ENCODE measurements at regions not wholly inside any gene's neighbourhood (a gene's known extent, or its start where the extent isn't known, plus 50 kb on each side); places are given as distances from the start of the nearest gene placed in this dataset.

- in situ Hi-C loops (cut with MboI; ENCODE audit: low pct_unique_long_range_greater_than_20kb, low sequenced_read_pairs, unreplicated experiment), result no loop called here
- no peak for TF ChIP-seq CTCF (IDR thresholded peaks at IDR 0.05; ENCODE audit: extremely low read depth, insufficient read depth, missing control alignments)
- DNase-seq (ENCODE audit: low spot score), result no peak
These were observed 828.2 kb upstream of the FOXG1 start for GRCh38 chr14:27938392-27938791.

- in situ Hi-C loops (cut with MboI; ENCODE audit: low pct_unique_long_range_greater_than_20kb, low sequenced_read_pairs, unreplicated experiment), result no loop called here
- TF ChIP-seq CTCF (IDR thresholded peaks at IDR 0.05; ENCODE audit: extremely low read depth, insufficient read depth, missing control alignments), result no peak
- DNase-seq (ENCODE audit: low spot score), result no peak
These were observed 821.1 kb upstream of the FOXG1 start for GRCh38 chr14:27945512-27945911.

- no peak for TF ChIP-seq CTCF (IDR thresholded peaks at IDR 0.05; ENCODE audit: extremely low read depth, insufficient read depth, missing control alignments)
These were observed 807.8 kb upstream of the FOXG1 start for GRCh38 chr14:27958757-27959156.

GRCh38 chr14:27995691-27996090 lies 770.9 kb upstream of the FOXG1 start:
- no peak for TF ChIP-seq CTCF (IDR thresholded peaks at IDR 0.05; ENCODE audit: extremely low read depth, insufficient read depth, missing control alignments)
- in situ Hi-C loops (cut with MboI; ENCODE audit: low pct_unique_long_range_greater_than_20kb, low sequenced_read_pairs, unreplicated experiment), result no loop called here
- DNase-seq (ENCODE audit: low spot score), result no peak

More at GRCh38 chr14:27958757-27959156, 807.8 kb upstream of the FOXG1 start:
- in situ Hi-C loops (cut with MboI; ENCODE audit: low pct_unique_long_range_greater_than_20kb, low sequenced_read_pairs, unreplicated experiment), result no loop called here
- DNase-seq (ENCODE audit: low spot score), result no peak

- in situ Hi-C loops (cut with MboI; ENCODE audit: low pct_unique_long_range_greater_than_20kb, low sequenced_read_pairs, unreplicated experiment), result no loop called here
- no peak for DNase-seq (ENCODE audit: low spot score)
- no peak for TF ChIP-seq CTCF (IDR thresholded peaks at IDR 0.05; ENCODE audit: extremely low read depth, insufficient read depth, missing control alignments)
These were observed 765.6 kb upstream of the FOXG1 start for GRCh38 chr14:28001002-28001401.

GRCh38 chr14:28012629-28013415 lies 753.8 kb upstream of the FOXG1 start:
- TF ChIP-seq CTCF (IDR thresholded peaks at IDR 0.05; ENCODE audit: extremely low read depth, insufficient read depth, missing control alignments), result no peak
- no peak for DNase-seq (ENCODE audit: low spot score)
- in situ Hi-C loops (cut with MboI; ENCODE audit: low pct_unique_long_range_greater_than_20kb, low sequenced_read_pairs, unreplicated experiment), result no loop called here
